Thoracic aorta (tissue), 2 donors: ENCODE measurements at regions not wholly inside any gene's neighbourhood (a gene's known extent, or its start where the extent isn't known, plus 50 kb on each side); places are given as distances from the start of the nearest gene placed in this dataset.

Source experiments
- ATAC-seq: fragments of 150-250 bp; one replicate; pipeline ENCODE4 v1.8.0; 2017; ENCODE audit warnings: low read depth; ENCODE audit not compliant: insufficient number of reproducible peaks, low FRiP score
- DNase-seq: peaks from one replicate; pipeline ENCODE4 v3.0.0-alpha.2; 2020; ENCODE audit warnings: low spot score
- H3K27ac ChIP-seq, 2 donors: fragments of 200-600 bp; sonication (generic); 1 replicate in 1 of 2; 2 replicates in 1 of 2; pipeline ENCODE4 v1.5.1; 2016; ENCODE audit warnings: mild to moderate bottlenecking in 2 of 2, moderate library complexity in 2 of 2
- H3K27me3 ChIP-seq: fragments of 200-600 bp; sonication (generic); replicated peaks from 2 replicates; pipeline ENCODE4 v1.6.0; 2016; ENCODE audit warnings: mild to moderate bottlenecking; ENCODE audit not compliant: insufficient read depth
- H3K36me3 ChIP-seq: fragments of 200-600 bp; sonication (generic); one replicate; pipeline ENCODE4 v1.5.1; 2016
- H3K4me1 ChIP-seq, 2 donors: fragments of 200-600 bp; sonication (generic); 1 replicate in 1 of 2; 2 replicates in 1 of 2; pipeline versions ENCODE4 v1.5.1 to v1.6.0; 2016; ENCODE audit warnings: low read depth in 2 of 2, mild to moderate bottlenecking in 1 of 2; ENCODE audit not compliant: control insufficient read depth in 1 of 2
- H3K4me3 ChIP-seq: fragments of 200-600 bp; sonication (generic); 2 replicates; pipeline ENCODE4 v1.5.1; 2016; ENCODE audit warnings: mild to moderate bottlenecking
- H3K9me3 ChIP-seq: fragments of 200-600 bp; sonication (generic); 2 replicates; pipeline ENCODE4 v1.5.1; 2016
- TF ChIP-seq, protein P1 (sequence below): fragments of 200-600 bp; sonication (generic); IDR thresholded peaks from one replicate; pipeline ENCODE4 v1.5.1; 2019; ENCODE audit warnings: antibody characterized with exemption

DNA sequence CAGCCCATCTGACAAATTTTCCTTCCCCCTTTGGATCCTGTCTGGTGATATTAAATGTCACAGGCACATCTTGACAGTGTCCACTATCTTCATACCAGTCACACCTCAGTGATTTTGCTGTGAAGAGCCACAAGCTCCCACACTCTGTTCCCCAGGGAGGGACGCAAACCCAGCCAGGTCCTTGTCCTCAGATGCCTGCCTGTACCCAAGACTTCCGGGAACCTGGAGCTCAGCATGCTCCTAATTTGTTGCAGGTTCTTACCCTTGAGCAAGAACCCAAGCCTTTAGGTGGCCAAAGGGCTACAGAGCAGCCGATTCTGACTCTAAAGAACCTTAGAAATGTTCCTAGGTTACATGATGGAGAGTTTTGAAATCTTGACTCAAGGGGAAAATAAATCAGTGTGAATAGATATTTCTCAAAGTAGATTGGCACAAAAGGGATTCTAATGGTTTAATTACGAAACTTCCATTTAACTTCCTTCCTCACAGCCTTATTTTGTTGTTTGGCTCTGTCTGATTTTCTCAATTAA is 66.2 kb upstream of the MTHFD1L start:
- H3K27ac ChIP-seq, result no peak overlapping the region
- TF ChIP-seq, protein P1, sequence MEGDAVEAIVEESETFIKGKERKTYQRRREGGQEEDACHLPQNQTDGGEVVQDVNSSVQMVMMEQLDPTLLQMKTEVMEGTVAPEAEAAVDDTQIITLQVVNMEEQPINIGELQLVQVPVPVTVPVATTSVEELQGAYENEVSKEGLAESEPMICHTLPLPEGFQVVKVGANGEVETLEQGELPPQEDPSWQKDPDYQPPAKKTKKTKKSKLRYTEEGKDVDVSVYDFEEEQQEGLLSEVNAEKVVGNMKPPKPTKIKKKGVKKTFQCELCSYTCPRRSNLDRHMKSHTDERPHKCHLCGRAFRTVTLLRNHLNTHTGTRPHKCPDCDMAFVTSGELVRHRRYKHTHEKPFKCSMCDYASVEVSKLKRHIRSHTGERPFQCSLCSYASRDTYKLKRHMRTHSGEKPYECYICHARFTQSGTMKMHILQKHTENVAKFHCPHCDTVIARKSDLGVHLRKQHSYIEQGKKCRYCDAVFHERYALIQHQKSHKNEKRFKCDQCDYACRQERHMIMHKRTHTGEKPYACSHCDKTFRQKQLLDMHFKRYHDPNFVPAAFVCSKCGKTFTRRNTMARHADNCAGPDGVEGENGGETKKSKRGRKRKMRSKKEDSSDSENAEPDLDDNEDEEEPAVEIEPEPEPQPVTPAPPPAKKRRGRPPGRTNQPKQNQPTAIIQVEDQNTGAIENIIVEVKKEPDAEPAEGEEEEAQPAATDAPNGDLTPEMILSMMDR, result no peak
- ATAC-seq (no peak), DNase-seq (no peak)
- no peaks in the 10 kb centered on the region for H3K9me3 ChIP-seq
- H3K27me3 ChIP-seq, result no peaks in the 10 kb centered on the region
- H3K36me3 ChIP-seq, result no peaks in the 10 kb centered on the region
- H3K4me1 ChIP-seq, result no peaks in the 10 kb centered on the region
- no peak overlapping the region for H3K4me3 ChIP-seq

DNA sequence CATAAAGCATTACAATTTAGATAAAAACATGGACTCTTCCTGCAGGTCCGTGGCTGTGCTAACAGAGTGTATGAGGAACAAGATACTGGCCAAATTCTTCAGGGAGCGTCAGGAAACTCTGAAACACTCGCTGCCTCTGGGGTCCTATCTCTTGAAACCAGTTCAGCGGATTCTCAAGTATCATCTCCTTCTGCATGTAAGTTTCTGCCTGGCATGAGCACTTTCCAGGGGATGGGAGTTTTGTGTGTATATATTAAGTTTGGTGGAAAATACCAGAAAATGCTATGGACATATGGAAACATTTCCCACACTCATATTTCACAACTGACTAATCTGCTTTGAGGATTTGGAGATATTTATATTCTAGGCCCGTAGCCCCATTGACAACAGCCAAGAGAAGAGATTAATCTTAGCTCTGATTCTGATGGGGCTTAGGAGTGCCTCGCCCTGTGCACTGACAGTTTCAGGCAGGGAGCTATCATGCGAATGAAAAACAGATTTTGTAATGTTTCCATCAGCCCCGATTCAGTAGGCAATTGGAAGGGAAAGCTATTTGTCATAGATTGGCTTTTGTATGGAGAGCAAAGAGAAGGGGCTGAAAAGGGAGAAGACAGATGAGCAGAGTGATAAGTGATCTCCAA is 64.7 kb upstream of the MTHFD1L start:
- no peaks in the 10 kb centered on the region for H3K36me3 ChIP-seq
- H3K4me1 ChIP-seq, result no peaks in the 10 kb centered on the region
- no peak overlapping the region for H3K4me3 ChIP-seq
- no peaks in the 10 kb centered on the region for H3K9me3 ChIP-seq
- no peak for DNase-seq
- ATAC-seq, result no peak
- no peak overlapping the region for H3K27ac ChIP-seq
- H3K27me3 ChIP-seq, result no peaks in the 10 kb centered on the region
- TF ChIP-seq, protein P1, result no peak

DNA sequence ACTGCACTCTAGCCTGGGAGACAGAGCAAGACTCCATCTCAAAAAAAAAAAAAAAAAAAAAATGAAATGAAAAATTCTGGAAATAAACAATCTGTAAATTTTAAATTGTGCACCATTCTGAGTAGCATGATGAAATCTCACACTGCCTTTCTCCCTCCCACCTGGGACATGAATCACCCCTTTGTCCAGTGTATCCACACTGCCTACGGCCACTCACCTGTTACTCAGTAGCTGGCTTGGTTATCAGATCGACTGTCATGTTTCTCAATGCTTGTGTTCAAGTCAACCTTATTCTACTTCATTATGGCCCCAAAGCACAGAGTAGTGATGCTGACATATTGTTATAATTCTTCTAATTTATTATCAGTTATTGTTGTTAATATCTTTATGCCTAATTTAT is 58.7 kb upstream of the MTHFD1L start:
- ATAC-seq, result no peak
- no peak overlapping the region for H3K27ac ChIP-seq
- no peaks in the 10 kb centered on the region for H3K27me3 ChIP-seq
- DNase-seq, result no peak
- no peaks in the 10 kb centered on the region for H3K36me3 ChIP-seq
- H3K9me3 ChIP-seq, result no peaks in the 10 kb centered on the region
- H3K4me3 ChIP-seq, result no peak overlapping the region
- H3K4me1 ChIP-seq, result no peaks in the 10 kb centered on the region
- TF ChIP-seq, protein P1, result no peak

DNA sequence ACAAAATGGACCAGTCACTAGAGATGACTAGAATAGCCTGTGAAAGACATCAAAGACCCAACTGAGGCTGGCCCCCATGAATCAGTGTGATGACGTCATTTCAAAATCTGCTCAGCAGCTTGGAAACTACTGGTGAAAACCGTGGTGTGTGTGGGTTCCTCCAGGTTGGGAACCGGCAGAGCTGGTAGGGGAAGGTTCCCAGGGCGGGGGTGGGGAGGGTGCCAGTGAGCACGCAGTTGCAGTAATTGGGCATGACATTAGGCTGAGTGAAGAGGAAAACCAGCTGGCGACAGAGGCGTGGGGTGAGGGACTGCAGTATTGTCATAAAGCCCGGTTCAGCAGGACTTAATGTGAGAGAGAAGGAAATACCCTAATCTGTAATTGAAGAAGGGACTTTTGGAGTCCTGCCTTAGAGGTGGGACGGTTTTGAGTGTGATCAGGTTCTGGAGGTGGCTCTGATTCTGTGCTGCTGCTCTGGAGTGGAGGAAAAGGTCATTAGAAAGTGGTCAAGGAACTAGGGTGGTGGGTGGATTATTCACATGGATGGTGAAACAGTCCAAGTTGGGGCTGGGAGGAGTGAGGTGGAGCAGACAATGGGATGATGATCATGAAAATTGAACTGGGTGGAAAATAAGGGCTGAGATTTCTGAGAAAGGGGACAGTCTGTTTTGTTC is 52.0 kb upstream of the MTHFD1L start:
- H3K27ac ChIP-seq, result no peak overlapping the region
- H3K9me3 ChIP-seq, result no peaks in the 10 kb centered on the region
- H3K4me1 ChIP-seq, result peaks cover 0 to 6% of the 10 kb centered on the region in 2 donors
- no peak for DNase-seq
- TF ChIP-seq, protein P1, result no peak
- H3K4me3 ChIP-seq, result no peak overlapping the region
- no peaks in the 10 kb centered on the region for H3K27me3 ChIP-seq
- H3K36me3 ChIP-seq, result no peaks in the 10 kb centered on the region
- ATAC-seq, result no peak

DNA sequence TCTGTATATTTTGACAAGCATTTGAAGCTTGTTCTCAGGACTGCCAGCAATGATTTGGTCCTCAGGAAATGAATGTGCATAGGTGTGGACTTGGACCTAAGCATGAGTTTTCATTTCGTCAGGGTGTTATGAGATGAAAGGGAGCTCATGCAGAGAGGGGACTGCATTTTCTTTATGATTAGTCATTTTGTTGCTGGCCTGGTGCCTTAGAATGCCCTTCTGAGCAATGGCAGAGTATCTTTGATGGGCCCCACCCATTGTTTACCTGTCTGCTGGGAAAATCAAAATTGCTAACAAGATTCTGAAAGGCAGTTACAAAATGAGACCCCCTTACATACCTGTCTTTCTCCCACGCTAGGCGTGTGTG is 51.5 kb upstream of the MTHFD1L start:
- Histone ChIP-seq H3K27ac (no peak overlapping the region), H3K9me3 (no peaks in the 10 kb centered on the region), H3K4me3 (no peak overlapping the region), H3K4me1 (peaks cover 0 to 6% of the 10 kb centered on the region in 2 donors), H3K36me3 (no peaks in the 10 kb centered on the region), H3K27me3 (no peaks in the 10 kb centered on the region)
- ATAC-seq (no peak), DNase-seq (no peak)
- TF ChIP-seq, protein P1, result no peak
